ENCODE measurements at regions not wholly inside any gene's neighbourhood (a gene's known extent, or its start where the extent isn't known, plus 50 kb on each side); places are given as distances from the start of the nearest gene placed in this dataset.
A peak's percentile ranks its signal among the peaks of the same experiment; 100 is the strongest.
"Not testable (repeated sequence)": the region's sequence is repeated elsewhere in the genome, so short reads cannot be mapped to it uniquely, and the experiment has no call there.

GRCh38 chr14:101665478-101666078 is 95.9 kb upstream of the PPP2R5C start:
- TF ChIP-seq, protein P1, sequence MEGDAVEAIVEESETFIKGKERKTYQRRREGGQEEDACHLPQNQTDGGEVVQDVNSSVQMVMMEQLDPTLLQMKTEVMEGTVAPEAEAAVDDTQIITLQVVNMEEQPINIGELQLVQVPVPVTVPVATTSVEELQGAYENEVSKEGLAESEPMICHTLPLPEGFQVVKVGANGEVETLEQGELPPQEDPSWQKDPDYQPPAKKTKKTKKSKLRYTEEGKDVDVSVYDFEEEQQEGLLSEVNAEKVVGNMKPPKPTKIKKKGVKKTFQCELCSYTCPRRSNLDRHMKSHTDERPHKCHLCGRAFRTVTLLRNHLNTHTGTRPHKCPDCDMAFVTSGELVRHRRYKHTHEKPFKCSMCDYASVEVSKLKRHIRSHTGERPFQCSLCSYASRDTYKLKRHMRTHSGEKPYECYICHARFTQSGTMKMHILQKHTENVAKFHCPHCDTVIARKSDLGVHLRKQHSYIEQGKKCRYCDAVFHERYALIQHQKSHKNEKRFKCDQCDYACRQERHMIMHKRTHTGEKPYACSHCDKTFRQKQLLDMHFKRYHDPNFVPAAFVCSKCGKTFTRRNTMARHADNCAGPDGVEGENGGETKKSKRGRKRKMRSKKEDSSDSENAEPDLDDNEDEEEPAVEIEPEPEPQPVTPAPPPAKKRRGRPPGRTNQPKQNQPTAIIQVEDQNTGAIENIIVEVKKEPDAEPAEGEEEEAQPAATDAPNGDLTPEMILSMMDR (IDR thresholded peaks at IDR 0.05; ENCODE audit: low read depth, low read length, missing control alignments), result peak; percentile 59
- DNase-seq (ENCODE audit: low read depth), result peak; percentile 26
- in situ Hi-C loops (cut with HindIII; ENCODE audit: low sequenced_read_pairs), result no loop called here
- no peak overlapping the region for H3K4me3 ChIP-seq (ENCODE audit: low read depth, low read length)

DNA sequence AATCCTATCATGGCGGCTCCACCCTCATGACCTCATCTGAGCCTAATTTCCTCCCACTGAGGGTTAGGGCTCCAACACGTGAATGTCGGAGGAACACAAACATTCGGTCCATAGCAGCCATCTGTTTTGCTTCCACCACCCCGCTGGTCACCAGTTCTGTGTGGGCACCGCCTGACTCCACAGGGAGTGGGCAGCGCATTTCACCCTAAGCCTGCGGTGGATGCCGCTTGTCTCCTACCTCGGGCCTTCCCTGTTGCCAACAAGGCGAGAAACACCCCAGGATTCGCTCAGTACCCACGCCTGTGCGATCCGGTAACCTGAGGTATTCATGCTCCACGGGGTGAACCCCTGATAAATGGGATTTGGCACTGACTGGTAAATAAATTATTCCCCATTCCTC is 95.2 kb upstream of the PPP2R5C start:
- in situ Hi-C loops (cut with HindIII; ENCODE audit: low sequenced_read_pairs), result no loop called here
- TF ChIP-seq, protein P1 (IDR thresholded peaks at IDR 0.05; ENCODE audit: low read depth, low read length, missing control alignments), result no peak
- DNase-seq (ENCODE audit: low read depth), result no peak
- H3K4me3 ChIP-seq (ENCODE audit: low read depth, low read length), result no peak overlapping the region

GRCh38 chr14:101669629-101670028 is 91.9 kb upstream of the PPP2R5C start:
- TF ChIP-seq, protein P1 (IDR thresholded peaks at IDR 0.05; ENCODE audit: low read depth, low read length, missing control alignments), result no peak
- H3K4me3 ChIP-seq (ENCODE audit: low read depth, low read length), result no peak overlapping the region
- in situ Hi-C loops (cut with HindIII; ENCODE audit: low sequenced_read_pairs), result no loop called here
- DNase-seq (ENCODE audit: low read depth), result no peak

DNA sequence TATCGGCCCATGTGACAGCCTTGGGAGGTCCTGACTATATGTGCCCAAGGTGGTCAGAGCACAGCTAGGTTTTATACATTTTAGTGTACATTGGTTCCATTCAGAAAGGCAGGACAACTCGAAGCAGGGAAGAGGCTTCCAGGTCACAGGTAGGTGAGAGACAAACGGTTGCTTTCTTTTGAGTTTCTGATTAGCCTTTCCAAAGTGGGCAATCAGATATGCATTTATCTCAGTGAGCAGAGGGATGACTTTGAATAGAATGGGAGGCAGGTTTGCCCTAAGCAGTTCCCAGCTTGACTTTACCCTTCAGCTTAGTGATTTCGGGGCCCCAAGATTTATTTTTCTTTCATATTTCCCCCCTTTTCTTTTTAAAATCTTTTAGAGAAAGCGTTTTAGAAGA is 87.6 kb upstream of the PPP2R5C start:
- no peak overlapping the region for H3K4me3 ChIP-seq (ENCODE audit: low read depth, low read length)
- no peak for DNase-seq (ENCODE audit: low read depth)
- TF ChIP-seq, protein P1 (IDR thresholded peaks at IDR 0.05; ENCODE audit: low read depth, low read length, missing control alignments), result no peak
- in situ Hi-C loops (cut with HindIII; ENCODE audit: low sequenced_read_pairs), result no loop called here

GRCh38 chr14:101675835-101676234 is 85.7 kb upstream of the PPP2R5C start:
- H3K4me3 ChIP-seq (ENCODE audit: low read depth, low read length); in situ Hi-C loops (cut with HindIII; ENCODE audit: low sequenced_read_pairs); DNase-seq (ENCODE audit: low read depth): not testable (repeated sequence)

DNA sequence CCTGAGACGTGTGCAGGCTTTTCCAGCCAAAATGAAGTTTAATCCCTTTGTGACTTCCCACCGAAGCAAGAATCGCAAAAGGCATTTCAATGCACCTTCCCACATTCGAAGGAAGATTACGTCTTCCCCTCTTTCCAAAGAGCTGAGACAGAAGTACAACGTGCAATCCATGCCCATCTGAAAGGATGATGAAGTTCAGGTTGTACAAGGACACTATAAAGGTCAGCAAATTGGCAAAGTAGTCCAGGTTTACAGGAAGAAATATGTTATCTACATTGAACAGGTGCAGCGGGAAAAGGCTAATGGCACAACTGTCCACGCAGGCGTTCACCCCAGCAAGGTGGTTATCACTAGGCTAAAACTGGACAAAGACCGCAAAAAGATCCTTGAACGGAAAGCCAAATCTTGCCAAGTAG is 83.6 kb upstream of the PPP2R5C start:
- H3K4me3 ChIP-seq (ENCODE audit: low read depth, low read length); in situ Hi-C loops (cut with HindIII; ENCODE audit: low sequenced_read_pairs); DNase-seq (ENCODE audit: low read depth): not testable (repeated sequence)

- no peak overlapping the region for H3K4me3 ChIP-seq (ENCODE audit: low read depth, low read length)
- DNase-seq (ENCODE audit: low read depth), result no peak
- TF ChIP-seq, protein P1 (IDR thresholded peaks at IDR 0.05; ENCODE audit: low read depth, low read length, missing control alignments), result no peak
- in situ Hi-C loops (cut with HindIII; ENCODE audit: low sequenced_read_pairs), result no loop called here
Measured at GRCh38 chr14:101681795-101682194, 79.7 kb upstream of the PPP2R5C start.

GRCh38 chr14:101683365-101683764 is 78.1 kb upstream of the PPP2R5C start:
- in situ Hi-C loops (cut with HindIII; ENCODE audit: low sequenced_read_pairs), result no loop called here

More at GRCh38 chr14:101683365-101683764, 78.1 kb upstream of the PPP2R5C start:
- TF ChIP-seq, protein P1 (IDR thresholded peaks at IDR 0.05; ENCODE audit: low read depth, low read length, missing control alignments), result no peak
- DNase-seq (ENCODE audit: low read depth), result no peak
- no peak overlapping the region for H3K4me3 ChIP-seq (ENCODE audit: low read depth, low read length)
